ENCODE measurements at regions not wholly inside any gene's neighbourhood (a gene's known extent, or its start where the extent isn't known, plus 50 kb on each side); places are given as distances from the start of the nearest gene placed in this dataset.
A peak's percentile ranks its signal among the peaks of the same experiment; 100 is the strongest.

DNA sequence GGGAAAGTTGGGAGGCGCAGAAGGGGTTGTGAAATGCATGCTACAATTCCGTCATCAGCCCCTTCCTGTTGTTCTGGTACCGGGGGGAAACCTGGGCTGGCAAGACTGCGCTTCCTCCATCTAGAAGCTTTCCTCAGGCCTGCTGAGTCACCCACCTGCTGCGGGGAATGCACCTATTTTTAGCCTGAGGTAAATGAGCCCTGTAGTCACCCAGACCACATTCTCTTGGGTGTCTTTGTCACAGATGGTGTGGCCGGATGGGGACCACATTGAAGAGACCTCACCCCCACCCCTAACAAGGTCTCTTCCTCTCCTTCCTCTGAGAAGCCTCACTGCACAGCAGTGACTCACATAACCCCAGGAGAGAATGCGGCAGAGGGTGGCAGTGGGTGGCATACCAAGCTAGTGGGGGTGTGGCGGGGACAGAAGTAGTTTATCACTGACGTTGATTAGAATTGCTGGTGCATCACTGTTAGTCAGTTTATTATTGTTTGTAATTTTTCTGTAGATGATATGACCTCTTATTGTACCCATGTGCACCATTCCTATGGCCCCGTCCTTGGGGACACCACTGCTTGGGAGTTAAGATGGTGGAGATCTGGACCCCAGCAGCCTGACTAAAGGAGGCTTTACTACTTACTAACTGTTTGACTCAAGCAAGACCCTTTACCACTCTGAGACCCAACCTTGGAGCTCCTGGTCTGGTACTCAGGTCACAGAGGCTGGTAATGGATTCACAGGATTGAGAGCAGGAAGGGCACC, 83.0 kb upstream of the DUSP5 start:
- H3K27ac Mint-ChIP-seq: peak overlapping the region; percentile 97
- H3K27me3 Mint-ChIP-seq (ENCODE audit: insufficient read depth): peaks cover 1% of the 10 kb centered on the region
- H3K4me3 Mint-ChIP-seq: peak overlapping the region; percentile 56
- H3K4me1 Mint-ChIP-seq (ENCODE audit: low read depth): peaks cover 74% of the 10 kb centered on the region
- no peaks in the 10 kb centered on the region for H3K9me3 Mint-ChIP-seq
- peak; percentile 87 for DNase-seq (ENCODE audit: low spot score)
- intact Hi-C loops (cut with micrococcal nuclease): loop anchor here (1.0 to 5.0 kb wide), 10 partner anchors 12 to 257 kb away; partner anchors contain the start of gene DUSP5
- H3K36me3 Mint-ChIP-seq (ENCODE audit: low read depth): peaks cover 1% of the 10 kb centered on the region

DNA sequence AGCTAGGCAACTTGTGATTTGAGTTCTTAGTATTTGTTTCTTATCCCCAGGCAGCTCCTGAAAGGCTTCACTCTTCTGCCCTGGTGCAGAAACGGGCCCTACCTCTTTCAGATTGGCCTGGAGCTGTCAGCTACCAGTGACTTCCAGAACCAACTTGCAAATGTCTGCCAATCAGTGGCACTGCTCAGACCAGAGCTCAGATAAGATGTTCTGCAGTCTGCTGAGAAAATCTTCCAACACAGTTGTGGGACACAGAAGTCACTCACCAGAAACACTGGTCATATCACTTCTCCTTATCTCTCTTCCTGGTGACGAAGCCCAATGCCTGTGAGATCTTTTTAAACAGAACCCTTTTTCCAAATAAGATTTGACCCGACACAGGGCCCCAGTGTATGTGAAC, 81.9 kb upstream of the DUSP5 start:
- H3K9me3 Mint-ChIP-seq: no peaks in the 10 kb centered on the region
- H3K4me3 Mint-ChIP-seq: peak overlapping the region; percentile 28
- intact Hi-C loops (cut with micrococcal nuclease): no loop called here
- H3K27ac Mint-ChIP-seq: peak overlapping the region; percentile 97
- no peak for DNase-seq (ENCODE audit: low spot score)
- peaks cover 1% of the 10 kb centered on the region for H3K27me3 Mint-ChIP-seq (ENCODE audit: insufficient read depth)
- H3K36me3 Mint-ChIP-seq (ENCODE audit: low read depth): peaks cover 1% of the 10 kb centered on the region
- H3K4me1 Mint-ChIP-seq (ENCODE audit: low read depth): peaks cover 76% of the 10 kb centered on the region

DNA sequence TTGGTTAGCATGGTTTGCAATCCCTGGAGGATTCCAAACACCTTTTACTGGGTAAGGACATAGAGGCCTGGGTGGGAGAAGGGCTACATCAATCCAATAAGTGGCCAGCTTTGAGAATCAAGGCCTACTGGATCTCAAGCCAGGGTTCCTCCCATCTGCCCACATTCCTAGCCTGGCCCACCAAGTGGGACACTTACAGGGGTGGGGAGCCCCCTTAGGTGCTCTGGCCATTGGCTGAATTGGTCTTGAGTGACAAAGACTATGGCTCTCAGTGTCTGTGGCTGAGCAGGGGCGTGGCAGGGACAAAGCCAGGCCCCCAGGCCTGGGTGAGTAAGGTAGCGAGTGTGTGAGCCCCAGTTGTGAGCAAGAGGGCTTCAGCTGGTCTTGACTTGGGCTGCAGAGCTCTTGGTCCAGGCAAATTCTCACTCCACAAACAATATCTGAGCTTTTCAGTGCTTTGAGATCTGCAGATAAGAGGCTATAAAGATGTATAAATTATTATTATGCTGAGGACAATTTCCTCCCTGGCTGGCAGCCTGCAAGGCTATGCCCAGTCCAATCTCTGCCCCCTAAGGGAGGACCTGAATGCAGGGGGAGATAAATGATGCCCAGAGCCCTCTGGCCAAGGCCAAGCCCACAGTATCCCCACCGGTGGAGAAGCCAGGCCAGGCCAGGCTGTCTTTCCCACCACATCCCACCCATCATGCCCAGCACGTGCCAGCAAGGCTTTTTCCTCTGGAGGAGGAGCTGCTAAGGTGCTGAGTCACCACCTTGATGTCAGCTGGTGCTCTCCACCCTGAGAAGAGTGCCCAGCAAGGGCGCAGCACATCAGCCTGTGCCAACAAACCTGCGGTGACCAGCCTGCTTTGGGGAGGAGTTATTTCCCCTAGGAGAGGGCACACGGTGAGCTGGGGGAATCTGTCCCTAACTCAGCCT, 80.7 kb upstream of the DUSP5 start:
- no peak for DNase-seq (ENCODE audit: low spot score)
- Mint-ChIP-seq H3K36me3 (ENCODE audit: low read depth) (peaks cover 3% of the 10 kb centered on the region), H3K4me1 (ENCODE audit: low read depth) (peaks cover 82% of the 10 kb centered on the region), H3K27me3 (ENCODE audit: insufficient read depth) (peaks cover 1% of the 10 kb centered on the region), H3K27ac (no peak overlapping the region), H3K4me3 (no peak overlapping the region), H3K9me3 (no peaks in the 10 kb centered on the region)
- intact Hi-C loops (cut with micrococcal nuclease): no loop called here

DNA sequence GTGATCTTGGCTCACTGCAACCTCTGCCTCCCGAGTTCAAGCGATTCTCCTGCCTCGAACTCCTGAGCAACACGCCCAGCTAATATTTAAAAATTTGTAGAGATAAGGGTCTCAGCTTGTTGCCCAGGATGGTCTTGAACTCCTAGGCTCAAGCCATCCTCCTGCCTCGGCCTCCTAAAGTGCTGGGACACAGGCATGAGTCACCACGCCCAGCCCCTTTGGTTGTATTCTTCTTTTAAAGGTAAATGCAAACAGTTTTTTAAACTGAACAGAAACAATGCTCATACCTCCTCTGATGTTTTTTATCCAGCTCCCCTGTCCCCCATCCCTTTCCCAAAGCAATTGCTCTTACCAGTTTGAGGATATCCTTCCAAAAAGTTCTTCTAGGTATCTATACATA, 79.5 kb upstream of the DUSP5 start:
- peak overlapping the region; percentile 45 for H3K27ac Mint-ChIP-seq
- no peak for DNase-seq (ENCODE audit: low spot score)
- no peak overlapping the region for H3K4me3 Mint-ChIP-seq
- H3K4me1 Mint-ChIP-seq (ENCODE audit: low read depth): peaks cover 82% of the 10 kb centered on the region
- intact Hi-C loops (cut with micrococcal nuclease): no loop called here
- peaks cover 3% of the 10 kb centered on the region for H3K36me3 Mint-ChIP-seq (ENCODE audit: low read depth)
- peaks cover 1% of the 10 kb centered on the region for H3K27me3 Mint-ChIP-seq (ENCODE audit: insufficient read depth)
- H3K9me3 Mint-ChIP-seq: no peaks in the 10 kb centered on the region

DNA sequence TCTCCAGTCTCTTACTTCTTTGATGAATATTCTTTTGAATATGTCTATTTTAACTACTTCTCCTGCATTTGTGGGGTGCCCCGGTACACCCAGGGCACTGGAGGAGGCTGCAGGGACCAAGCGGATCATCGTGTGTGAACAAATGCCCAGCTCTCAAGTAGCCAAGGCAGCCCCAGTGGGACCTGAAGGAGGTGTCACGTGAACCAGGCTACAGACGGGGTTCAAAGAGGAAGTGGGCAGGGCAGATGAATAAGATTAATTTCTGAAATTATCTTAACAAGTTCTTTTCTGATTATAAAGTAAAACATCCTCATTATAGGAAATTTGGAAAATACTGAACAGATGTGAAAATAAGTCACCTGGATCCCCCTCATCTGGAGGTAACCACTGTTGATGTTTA, 78.4 kb upstream of the DUSP5 start:
- intact Hi-C loops (cut with micrococcal nuclease): no loop called here
- Mint-ChIP-seq H3K27ac (peak overlapping the region; percentile 82), H3K36me3 (ENCODE audit: low read depth) (peaks cover 3% of the 10 kb centered on the region), H3K9me3 (no peaks in the 10 kb centered on the region), H3K4me1 (ENCODE audit: low read depth) (peaks cover 73% of the 10 kb centered on the region), H3K4me3 (peak overlapping the region; percentile 34), H3K27me3 (ENCODE audit: insufficient read depth) (peaks cover 1% of the 10 kb centered on the region)
- no peak for DNase-seq (ENCODE audit: low spot score)

DNA sequence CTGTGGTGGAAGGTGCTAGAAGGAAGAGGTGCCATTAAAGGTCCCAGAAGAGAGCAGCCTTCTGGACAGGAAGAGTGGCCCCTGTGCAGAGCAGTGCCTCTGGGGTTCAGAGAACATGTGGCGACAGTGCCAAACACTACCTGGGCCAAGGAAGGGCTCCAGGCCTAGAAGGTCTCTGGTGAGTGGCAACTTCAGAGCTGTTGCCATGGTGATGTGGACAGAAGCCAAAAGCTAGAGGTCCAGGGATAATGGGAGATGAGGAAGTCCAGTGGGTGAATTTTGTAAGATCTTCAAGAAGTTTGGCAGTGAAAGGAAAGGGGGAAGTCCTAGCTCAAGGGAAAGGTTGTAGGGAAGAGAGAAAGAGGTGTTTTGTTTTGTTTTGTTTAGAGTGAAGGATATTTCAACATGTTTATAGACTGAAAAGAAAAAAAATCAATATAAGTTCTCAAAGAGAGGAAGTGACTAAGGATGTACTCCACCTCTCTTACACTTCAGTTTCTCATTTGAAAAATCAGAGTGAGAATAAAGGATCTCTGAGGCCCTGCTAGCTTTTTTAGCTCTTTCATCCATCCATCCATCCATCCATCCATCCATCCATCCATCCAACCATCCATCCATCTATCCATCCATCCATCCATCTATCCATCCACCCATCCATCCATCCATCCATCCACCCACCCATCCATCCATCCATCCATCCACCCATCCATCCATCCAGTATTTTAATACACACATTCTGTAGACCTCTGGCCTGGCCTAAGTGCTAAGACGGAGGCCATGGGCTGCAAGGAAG, 77.1 kb upstream of the DUSP5 start:
- H3K27ac Mint-ChIP-seq: peak overlapping the region; percentile 93
- peak overlapping the region; percentile 15 for H3K4me3 Mint-ChIP-seq
- H3K9me3 Mint-ChIP-seq: no peaks in the 10 kb centered on the region
- peaks cover 66% of the 10 kb centered on the region for H3K4me1 Mint-ChIP-seq (ENCODE audit: low read depth)
- H3K27me3 Mint-ChIP-seq (ENCODE audit: insufficient read depth): peaks cover 1% of the 10 kb centered on the region
- peaks cover 3% of the 10 kb centered on the region for H3K36me3 Mint-ChIP-seq (ENCODE audit: low read depth)
- DNase-seq (ENCODE audit: low spot score): no peak
- intact Hi-C loops (cut with micrococcal nuclease): loop anchor here (10.0 kb wide), 1 partner anchor 354 kb away; no protein-coding TSS in a partner anchor

DNA sequence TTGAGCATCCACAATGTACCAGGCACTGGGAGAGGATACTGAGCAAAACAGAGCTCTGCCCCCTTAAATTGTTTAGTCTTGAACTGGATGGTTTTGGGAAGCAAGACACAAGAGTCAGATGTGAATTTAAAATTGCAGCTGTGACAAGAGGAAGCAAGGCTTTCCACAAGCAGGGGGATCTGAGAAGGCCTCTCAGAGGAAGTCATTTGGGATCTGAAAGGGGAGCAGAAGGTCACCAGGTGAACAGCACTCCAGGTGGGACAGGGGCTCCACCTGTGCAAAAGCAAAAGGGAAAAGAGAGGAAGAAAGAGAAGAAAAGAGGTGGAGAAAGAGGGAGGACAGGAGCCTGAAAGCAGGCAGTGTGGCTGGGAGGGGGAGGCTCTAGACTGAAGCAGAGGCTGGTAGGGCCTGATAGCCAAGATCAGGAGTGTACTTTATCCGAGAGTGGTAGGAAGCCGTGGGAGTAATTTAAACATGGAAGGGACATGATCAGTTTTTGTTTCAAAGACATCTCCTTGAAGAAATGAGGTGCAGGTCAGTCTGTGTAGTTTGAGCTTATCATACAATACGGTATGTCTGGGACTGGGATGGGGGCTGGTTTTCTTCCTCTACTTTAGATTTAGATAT, 76.1 kb upstream of the DUSP5 start:
- peak overlapping the region; percentile 15 for H3K4me3 Mint-ChIP-seq
- peaks cover 5% of the 10 kb centered on the region for H3K36me3 Mint-ChIP-seq (ENCODE audit: low read depth)
- H3K4me1 Mint-ChIP-seq (ENCODE audit: low read depth): peaks cover 68% of the 10 kb centered on the region
- intact Hi-C loops (cut with micrococcal nuclease): loop anchor here (10.0 kb wide), 1 partner anchor 353 kb away; no protein-coding TSS in a partner anchor
- H3K27ac Mint-ChIP-seq: peak overlapping the region; percentile 93
- H3K9me3 Mint-ChIP-seq: no peaks in the 10 kb centered on the region
- peaks cover 1% of the 10 kb centered on the region for H3K27me3 Mint-ChIP-seq (ENCODE audit: insufficient read depth)
- no peak for DNase-seq (ENCODE audit: low spot score)

DNA sequence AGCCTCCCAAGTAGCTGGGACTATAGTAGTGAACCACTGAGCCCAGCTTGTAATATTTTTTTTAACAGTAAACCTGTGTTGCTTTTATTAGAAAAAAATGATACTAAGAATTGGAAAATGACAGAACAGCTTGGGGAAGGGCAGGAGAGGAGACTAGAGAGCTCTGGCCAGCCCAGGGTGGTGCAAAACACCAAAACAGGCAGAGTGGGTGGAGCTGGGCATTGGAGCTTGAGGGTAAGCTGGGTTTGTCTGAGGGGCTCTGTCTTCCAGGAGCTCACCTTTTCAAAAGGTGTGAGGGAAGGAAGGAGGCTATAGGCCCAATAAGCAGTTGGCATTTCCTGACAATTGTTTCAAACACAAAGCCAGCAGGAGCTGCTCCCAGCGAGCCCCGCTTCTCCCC, 75.2 kb upstream of the DUSP5 start:
- Mint-ChIP-seq H3K4me3 (no peak overlapping the region), H3K4me1 (ENCODE audit: low read depth) (peaks cover 76% of the 10 kb centered on the region), H3K9me3 (no peaks in the 10 kb centered on the region), H3K27ac (peak overlapping the region; percentile 62), H3K27me3 (ENCODE audit: insufficient read depth) (peaks cover under 1% of the 10 kb centered on the region), H3K36me3 (ENCODE audit: low read depth) (peaks cover 5% of the 10 kb centered on the region)
- intact Hi-C loops (cut with micrococcal nuclease): loop anchor here (10.0 kb wide), 1 partner anchor 352 kb away; no protein-coding TSS in a partner anchor
- DNase-seq (ENCODE audit: low spot score): no peak

DNA sequence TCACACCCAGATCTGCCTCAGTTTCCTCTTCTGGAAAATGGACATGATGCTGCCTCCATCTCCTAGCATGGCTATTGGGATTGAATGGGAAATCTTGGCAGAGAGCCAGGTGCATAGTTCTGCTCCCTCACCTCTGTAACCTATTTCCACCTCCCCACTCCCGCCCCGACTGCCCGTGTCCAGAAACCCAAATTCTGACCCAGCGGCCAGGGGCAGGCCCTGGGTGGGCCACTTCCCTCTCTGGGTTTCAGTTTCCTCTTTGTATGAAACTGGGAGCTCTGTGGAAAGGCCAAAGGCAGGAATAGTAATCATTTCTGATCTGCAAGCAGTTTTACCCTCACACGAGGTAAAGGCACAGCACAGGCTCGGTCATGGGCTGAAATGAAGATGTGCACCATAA, 74.1 kb upstream of the DUSP5 start:
- H3K36me3 Mint-ChIP-seq (ENCODE audit: low read depth): peaks cover 5% of the 10 kb centered on the region
- H3K27me3 Mint-ChIP-seq (ENCODE audit: insufficient read depth): no peaks in the 10 kb centered on the region
- intact Hi-C loops (cut with micrococcal nuclease): loop anchor here (10.0 kb wide), 1 partner anchor 351 kb away; no protein-coding TSS in a partner anchor
- no peak overlapping the region for H3K27ac Mint-ChIP-seq
- no peak for DNase-seq (ENCODE audit: low spot score)
- H3K9me3 Mint-ChIP-seq: no peaks in the 10 kb centered on the region
- peaks cover 74% of the 10 kb centered on the region for H3K4me1 Mint-ChIP-seq (ENCODE audit: low read depth)
- no peak overlapping the region for H3K4me3 Mint-ChIP-seq

DNA sequence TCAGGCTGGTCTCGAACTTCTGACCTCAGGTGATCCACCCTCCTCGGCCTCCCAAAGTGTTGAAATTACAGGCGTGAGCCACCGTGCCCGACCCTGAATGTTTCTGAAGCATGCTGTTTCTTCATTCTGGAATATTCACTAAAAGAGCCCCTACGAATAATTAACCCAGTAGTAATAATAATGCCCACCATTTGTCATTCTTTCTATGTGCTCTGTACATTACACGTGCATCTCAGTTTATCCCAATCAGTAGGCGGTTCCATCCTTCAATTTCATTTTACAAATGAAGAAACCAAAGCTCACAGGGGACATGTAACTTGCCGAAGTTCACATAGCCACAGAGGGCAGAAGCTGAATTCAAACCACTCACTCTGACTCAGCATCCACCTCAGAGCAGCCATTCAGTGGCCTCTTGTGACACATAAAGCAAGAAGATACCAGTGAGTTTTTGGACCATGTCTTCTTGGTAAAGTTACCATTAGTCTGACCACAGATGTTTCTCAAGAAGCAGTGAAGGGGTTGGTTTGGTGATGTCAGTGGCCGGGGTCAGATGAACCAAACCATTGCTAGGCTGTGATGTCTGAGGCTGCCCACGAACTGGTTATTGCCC, 71.9 kb upstream of the DUSP5 start:
- peaks cover 70% of the 10 kb centered on the region for H3K4me1 Mint-ChIP-seq (ENCODE audit: low read depth)
- H3K4me3 Mint-ChIP-seq: peak overlapping the region; percentile 34
- H3K9me3 Mint-ChIP-seq: no peaks in the 10 kb centered on the region
- peaks cover 3% of the 10 kb centered on the region for H3K36me3 Mint-ChIP-seq (ENCODE audit: low read depth)
- H3K27ac Mint-ChIP-seq: peak overlapping the region; percentile 91
- peak; percentile 53 for DNase-seq (ENCODE audit: low spot score)
- no peaks in the 10 kb centered on the region for H3K27me3 Mint-ChIP-seq (ENCODE audit: insufficient read depth)
- intact Hi-C loops (cut with micrococcal nuclease): loop anchor here (1.0 to 10.0 kb wide), 14 partner anchors 11 to 1962 kb away; partner anchors contain the start of genes DUSP5 and SMC3

DNA sequence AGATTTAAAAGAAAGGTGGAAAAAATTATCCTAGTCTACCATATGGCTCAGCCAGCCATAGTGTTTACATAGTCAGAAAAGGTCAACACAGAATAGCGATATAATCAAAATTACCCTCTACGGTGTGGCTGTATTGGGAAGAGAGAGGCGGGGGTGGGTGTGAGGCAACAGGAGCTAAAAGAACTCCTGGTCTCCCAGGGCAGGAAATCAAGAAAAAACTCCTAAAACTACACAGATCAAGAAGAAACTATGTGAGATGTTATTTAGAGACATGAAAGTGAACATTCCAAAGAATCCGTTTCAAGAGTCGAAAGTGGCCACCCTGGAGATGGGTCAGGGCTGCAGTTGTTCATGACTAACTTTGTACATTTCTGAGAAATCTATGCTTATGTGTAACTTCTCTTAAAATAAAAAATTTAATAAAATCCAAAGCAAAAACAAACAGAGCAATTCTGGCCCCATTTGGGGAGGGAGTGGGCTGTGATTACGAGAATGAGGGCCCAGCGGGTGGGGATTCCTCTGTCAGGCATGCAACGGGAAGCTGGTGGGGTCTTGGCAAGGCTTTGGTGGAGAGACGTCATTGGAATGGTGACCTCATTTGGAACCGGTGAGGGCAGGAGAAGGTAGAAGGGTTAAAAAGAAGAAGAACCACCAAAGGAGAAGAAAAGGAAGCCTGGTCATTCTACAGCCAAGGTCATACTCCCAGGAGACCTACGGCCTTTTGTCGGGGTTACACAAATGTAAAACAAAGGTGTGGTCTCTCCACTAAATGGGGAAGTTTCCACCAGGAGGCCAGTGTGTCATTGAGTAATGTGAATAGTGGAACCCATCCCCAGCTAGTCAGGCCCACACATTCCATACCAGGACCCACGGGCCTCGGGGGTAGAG, 71.2 kb upstream of the DUSP5 start:
- Mint-ChIP-seq H3K27me3 (ENCODE audit: insufficient read depth) (no peaks in the 10 kb centered on the region), H3K9me3 (no peaks in the 10 kb centered on the region), H3K4me1 (ENCODE audit: low read depth) (peaks cover 65% of the 10 kb centered on the region), H3K27ac (peak overlapping the region; percentile 91), H3K36me3 (ENCODE audit: low read depth) (peaks cover 2% of the 10 kb centered on the region), H3K4me3 (peak overlapping the region; percentile 34)
- DNase-seq (ENCODE audit: low spot score): no peak
- intact Hi-C loops (cut with micrococcal nuclease): loop anchor here (1.0 to 10.0 kb wide), 14 partner anchors 12 to 1961 kb away; partner anchors contain the start of genes DUSP5 and SMC3

Measured in activated T-helper 1 cell treated with anti-CD3 and anti-CD28 coated beads, Interleukin-12 subunit alpha, Interleukin-12 subunit beta, Interleukin-2, Interleukin-4 antibody, amounts not matched to agents 30 ng/mL and 10 ng/mL and 1 ng/mL, durations not matched to agents 14 hours and 24 hours and 36 hours (primary cell).